Stimulated activated naive CD8-positive, alpha-beta T cell treated with anti-CD3 and anti-CD28 coated beads, Interleukin-15, Interleukin-2, amounts not matched to agents 100 U/mL and 50 U/mL, for 24 hours (primary cell): ENCODE measurements at regions not wholly inside any gene's neighbourhood (a gene's known extent, or its start where the extent isn't known, plus 50 kb on each side); places are given as distances from the start of the nearest gene placed in this dataset.
"Not testable (repeated sequence)": the region's sequence is repeated elsewhere in the genome, so short reads cannot be mapped to it uniquely, and the experiment has no call there.

Source experiments
- ATAC-seq: fragments of 150-1000 bp; cut with Tn5 transposase; one replicate; pipeline ENCODE4 v1.10.0; 2021
- DNase-seq: peaks from one replicate; pipeline ENCODE4 v3.0.0; 2021

- not testable (repeated sequence) for ATAC-seq, DNase-seq
Measured at GRCh38 chr14:105749870-105750541, 223.6 kb downstream of the TMEM121 start.

DNA sequence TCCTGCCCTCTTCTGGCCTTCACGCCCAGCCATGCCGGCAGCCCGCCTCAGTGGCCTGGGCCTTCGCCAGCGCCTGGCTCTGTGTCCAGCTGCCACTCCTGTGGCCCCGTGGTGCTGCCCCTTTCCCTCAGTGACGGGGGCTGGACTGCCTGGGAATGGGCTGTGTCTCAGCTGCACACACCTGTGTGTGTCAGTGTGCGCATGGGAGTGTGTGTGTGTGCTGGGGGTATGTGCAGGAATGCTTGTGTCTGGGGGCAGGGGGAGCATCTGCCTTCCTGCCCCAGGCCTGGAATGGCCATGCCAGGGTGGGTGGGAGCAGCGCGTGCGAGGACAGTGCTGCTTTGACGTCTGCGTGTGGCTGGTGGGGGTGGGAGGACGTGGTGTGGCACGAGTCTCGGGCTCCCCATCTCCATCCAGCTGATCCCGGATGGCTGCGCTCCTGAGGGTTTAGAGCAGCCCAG, 224.9 kb downstream of the TMEM121 start:
- not testable (repeated sequence) for DNase-seq, ATAC-seq

DNA sequence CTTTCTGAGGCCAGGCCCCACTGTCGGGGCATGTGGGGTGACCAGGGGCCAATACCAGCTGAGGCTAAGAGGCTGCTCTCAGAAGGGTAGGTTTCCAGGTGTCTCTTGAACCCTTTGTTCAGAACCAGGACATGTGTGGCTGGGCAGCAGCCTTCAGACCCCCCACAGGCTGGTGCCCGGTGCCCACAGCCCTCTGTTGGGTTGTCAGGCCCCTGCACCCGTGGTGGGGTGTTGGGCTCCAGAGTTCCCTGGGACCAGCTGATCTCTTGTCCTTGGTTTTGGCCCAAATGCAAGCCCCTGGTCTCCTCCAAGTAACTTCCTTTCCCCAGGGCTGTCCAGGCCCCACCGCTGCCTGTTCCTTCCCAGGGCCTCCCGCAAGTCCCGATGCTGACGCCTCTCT, 226.0 kb downstream of the TMEM121 start:
- DNase-seq: not testable (repeated sequence)
- peak; percentile 47 for ATAC-seq

- ATAC-seq: no peak
Measured at GRCh38 chr14:105760691-105761344, 234.4 kb downstream of the TMEM121 start.

GRCh38 chr14:105761345-105761740, 235.0 kb downstream of the TMEM121 start:
- DNase-seq: not testable (repeated sequence)
- peak; percentile 46 for ATAC-seq

More at GRCh38 chr14:105760691-105761344, 234.4 kb downstream of the TMEM121 start:
- DNase-seq: no peak

DNA sequence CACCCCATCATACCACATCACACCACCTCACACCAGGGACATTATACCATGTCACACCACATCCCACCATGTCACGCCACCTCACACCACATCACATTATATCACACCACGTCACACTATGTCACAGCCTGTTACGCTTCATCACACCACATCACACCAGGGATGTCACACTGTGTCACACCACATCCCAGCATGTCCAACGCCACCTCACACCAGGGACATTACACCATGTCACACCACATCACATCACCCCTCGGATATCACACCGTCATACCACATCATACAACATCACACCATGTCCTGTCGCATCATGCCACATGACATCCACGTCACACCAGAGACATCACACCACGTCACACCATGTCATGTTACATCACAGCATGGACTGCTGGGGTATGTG, 235.5 kb downstream of the TMEM121 start:
- DNase-seq (no peak), ATAC-seq (no peak)

DNA sequence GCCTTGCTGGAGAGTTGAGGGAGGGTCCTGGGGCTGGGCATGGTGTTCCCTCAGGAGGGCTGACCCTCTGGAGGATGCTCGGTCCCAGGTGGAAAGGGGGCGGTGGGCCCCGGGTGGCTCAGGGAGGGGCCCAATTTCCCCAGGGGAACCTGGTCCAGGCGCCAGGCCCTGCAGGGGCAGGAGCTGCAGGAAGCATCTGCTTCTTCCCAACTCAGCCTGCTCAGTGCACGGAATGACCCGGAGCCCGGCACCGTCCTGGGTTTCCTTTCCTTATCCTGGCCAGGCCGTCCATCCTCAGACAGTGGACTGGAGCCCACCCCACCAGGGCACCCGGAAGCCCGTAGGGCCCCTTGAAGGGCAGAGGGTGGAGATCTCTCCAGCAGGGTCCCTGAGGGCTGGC, 235.9 kb downstream of the TMEM121 start:
- ATAC-seq, DNase-seq: not testable (repeated sequence)

DNA sequence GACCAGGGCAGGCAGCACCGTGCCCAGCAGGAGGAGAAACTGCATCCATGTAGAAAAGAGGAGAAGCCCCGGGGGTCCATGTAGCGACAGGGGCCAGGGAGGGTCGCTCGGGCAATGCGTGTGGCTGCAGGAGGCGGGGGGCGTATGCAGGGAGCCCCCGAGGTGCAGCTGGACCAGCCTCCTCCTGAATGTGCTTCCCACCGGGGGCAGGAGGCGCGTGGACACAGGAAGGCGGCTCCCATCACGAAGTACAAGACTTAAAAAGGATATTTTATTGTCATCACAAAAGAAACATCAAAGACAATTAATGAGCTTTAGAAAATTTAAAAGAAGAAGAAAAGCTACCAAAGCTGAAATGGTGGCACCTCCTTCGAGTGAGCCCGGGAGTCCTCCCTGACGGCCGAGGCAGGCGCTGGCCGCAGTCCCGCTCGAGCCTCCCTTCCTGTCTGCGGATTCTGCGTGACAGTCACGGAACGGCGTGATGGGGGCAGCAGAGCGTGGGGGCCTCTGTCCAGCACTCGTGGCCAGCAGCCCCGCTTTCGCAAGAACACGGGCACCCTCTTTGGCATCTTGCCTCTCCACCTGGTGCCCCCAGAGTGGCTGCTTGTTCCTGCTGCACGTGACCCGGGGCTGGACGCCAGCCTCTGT, 238.0 kb downstream of the TMEM121 start:
- DNase-seq, ATAC-seq: not testable (repeated sequence)

- ATAC-seq, DNase-seq: not testable (repeated sequence)
Measured at GRCh38 chr14:105765072-105765825, 238.9 kb downstream of the TMEM121 start.

GRCh38 chr14:105765893-105766614, 239.7 kb downstream of the TMEM121 start:
- DNase-seq (no peak), ATAC-seq (no peak)

DNA sequence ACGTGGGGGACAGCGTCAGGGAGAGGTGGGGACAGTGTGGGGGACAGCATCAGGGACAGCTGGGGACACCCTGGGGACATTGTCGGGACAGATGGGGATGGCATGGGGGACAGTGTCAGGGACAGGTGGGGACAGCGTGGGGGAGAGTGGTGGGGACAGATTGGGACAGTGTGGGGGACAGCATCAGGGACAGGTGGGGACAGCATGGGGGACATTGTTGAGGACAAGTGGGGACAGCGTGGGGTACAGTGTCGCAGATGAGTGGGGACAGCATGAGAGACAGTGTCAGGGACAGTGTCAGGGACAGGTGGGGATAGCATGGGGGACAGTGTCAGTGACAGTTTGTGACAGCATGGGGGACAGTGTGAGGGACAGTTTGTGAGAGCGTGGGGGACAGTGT, 240.9 kb downstream of the TMEM121 start:
- ATAC-seq (no peak), DNase-seq (no peak)

GRCh38 chr14:105768039-105768438, 241.7 kb downstream of the TMEM121 start:
- not testable (repeated sequence) for ATAC-seq, DNase-seq

DNA sequence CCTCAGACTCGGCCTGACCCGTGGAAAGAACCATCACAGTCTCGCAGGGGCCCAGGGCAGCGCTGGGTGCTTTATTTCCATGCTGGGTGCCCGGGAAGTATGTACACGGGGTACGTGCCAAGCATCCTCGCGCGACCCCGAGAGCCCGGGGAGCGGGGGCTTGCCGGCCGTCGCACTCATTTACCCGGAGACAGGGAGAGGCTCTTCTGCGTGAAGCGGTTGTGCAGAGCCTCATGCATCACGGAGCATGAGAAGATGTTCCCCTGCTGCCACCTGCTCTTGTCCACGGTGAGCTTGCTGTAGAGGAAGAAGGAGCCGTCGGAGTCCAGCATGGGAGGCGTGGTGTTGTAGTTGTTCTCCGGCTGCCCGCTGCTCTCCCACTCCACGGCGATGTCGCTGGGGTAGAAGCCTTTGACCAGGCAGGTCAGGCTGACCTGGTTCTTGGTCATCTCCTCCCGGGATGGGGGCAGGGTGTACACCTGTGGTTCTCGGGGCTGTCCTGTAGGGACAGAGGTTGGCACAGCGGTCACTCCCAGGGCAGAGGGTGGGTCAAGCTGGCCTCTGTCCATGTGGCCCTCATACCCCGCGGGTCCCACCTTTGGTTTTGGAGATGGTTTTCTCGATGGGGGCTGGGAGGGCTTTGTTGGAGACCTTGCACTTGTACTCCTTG, 242.8 kb downstream of the TMEM121 start:
- not testable (repeated sequence) for DNase-seq, ATAC-seq

GRCh38 chr14:105770619-105771216, 244.3 kb downstream of the TMEM121 start:
- ATAC-seq: not testable (repeated sequence)

GRCh38 chr14:105771261-105772226, 245.2 kb downstream of the TMEM121 start:
- ATAC-seq: peak; percentile 8

More at GRCh38 chr14:105770619-105771216, 244.3 kb downstream of the TMEM121 start:
- not testable (repeated sequence) for DNase-seq

DNA sequence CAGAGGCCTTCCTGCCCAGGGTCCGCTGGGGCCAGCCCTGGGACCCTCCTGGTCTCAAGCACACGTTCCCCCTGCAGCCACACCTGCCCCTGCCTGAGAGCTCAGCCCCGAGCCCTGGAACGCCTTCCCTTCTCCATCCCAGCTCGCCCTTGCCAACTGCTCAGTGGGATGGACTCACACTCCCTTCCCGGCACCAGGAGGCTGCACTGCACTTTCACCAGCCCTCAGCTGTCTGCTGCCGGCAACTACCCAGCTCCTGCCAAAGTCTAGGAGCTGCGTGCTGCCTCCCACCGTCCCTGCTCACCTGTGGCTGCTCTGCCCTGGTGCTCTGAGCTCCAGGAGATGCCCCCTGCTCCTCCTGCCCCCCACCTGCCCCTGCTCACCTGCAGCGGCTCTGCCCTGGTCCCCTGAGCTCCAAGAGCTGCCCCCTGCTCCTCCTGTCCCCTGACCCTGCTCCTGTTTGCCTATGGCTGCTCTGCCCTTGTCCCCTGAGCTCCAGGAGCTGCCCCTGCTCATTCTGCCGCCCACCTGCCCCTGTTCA, 246.4 kb downstream of the TMEM121 start:
- ATAC-seq, DNase-seq: not testable (repeated sequence)

More at GRCh38 chr14:105771261-105772226, 245.2 kb downstream of the TMEM121 start:
- DNase-seq: not testable (repeated sequence)

DNA sequence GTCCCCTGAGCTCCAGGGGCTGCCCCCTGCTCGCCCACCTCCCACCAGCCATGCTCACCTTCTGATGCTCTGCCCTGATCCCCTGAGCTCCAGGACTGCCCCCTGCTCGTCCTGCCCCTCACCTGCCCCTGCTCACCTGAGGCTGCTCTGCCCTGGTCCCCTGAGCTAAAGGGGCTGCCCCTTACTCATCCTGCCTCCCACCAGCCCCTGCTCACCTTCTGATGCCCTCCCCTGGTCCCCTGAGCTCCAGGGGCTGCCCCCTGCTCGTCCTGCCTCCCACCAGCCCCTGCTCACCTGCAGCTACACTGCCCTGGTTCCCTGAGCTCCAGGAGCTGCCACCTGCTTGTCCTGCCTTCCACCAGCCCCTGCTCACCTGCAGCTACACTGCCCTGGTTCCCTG, 247.2 kb downstream of the TMEM121 start:
- ATAC-seq: no peak
- DNase-seq: no peak

- ATAC-seq: no peak
Measured at GRCh38 chr14:105774001-105774400, 247.6 kb downstream of the TMEM121 start.

More at GRCh38 chr14:105774001-105774400, 247.6 kb downstream of the TMEM121 start:
- no peak for DNase-seq
